Endothelial cell of umbilical vein (primary cell): ENCODE measurements at regions not wholly inside any gene's neighbourhood (a gene's known extent, or its start where the extent isn't known, plus 50 kb on each side); places are given as distances from the start of the nearest gene placed in this dataset.

ENCODE experiments used
- BruUV-seq: library from RNA; stranded (reverse); fragments of 400-500 nt; replicated peaks from 2 replicates; lab custom pipeline; 2021; lab: Mats Ljungman, UMichigan
- CTCF ChIA-PET: fragments of 300-600, 350-600 bp; sonication (Branson Sonifier 250); formaldehyde crosslinking; loops from one replicate; lab custom pipeline; 2021; ENCODE audit warnings: antibody characterized with exemption, inconsistent platforms; lab: Charles Lee
- POLR2A ChIA-PET: fragments of 300-600, 350-600 bp; sonication (Branson Sonifier 250); formaldehyde crosslinking; loops from one replicate; lab custom pipeline; 2021; ENCODE audit warnings: antibody characterized with exemption, inconsistent platforms; lab: Charles Lee
- DNase-seq: peaks from one replicate; pipeline ENCODE4 v3.0.0-alpha.2; 2011; ENCODE audit warnings: low read depth, low spot score
- FAIRE-seq: peaks from 2 replicates; lab custom pipeline; 2011; peaks lifted over from hg19 to GRCh38; lab: Jason Lieb, UNC
- H2AFZ ChIP-seq: 2 replicates; pipeline ENCODE4 v1.6.0; 2012; ENCODE audit warnings: low read depth, low read length, control low read depth, inconsistent platforms
- H3K27ac ChIP-seq: 2 replicates; pipeline ENCODE4 v1.5.1; 2011; ENCODE audit warnings: low read depth, mild to moderate bottlenecking, control low read depth, low read length, moderate library complexity; ENCODE audit not compliant: insufficient read depth
- H3K27me3 ChIP-seq, 2 experiments: 2 replicates each; pipeline versions ENCODE4 v1.6.0 to v1.6.1; 2011; ENCODE audit warnings: low read length in 2 of 2, mixed read lengths in 1 of 2; ENCODE audit not compliant: control insufficient read depth in 2 of 2, insufficient read depth in 2 of 2
- H3K36me3 ChIP-seq, 2 experiments: 2 replicates in 1 of 2; 3 replicates in 1 of 2; pipeline ENCODE4 v1.5.1; 2011; ENCODE audit warnings: low read length in 2 of 2, mild to moderate bottlenecking in 1 of 2, moderate library complexity in 1 of 2; ENCODE audit not compliant: control insufficient read depth in 2 of 2, insufficient read depth in 2 of 2; ENCODE audit errors: extremely low read depth in 1 of 2
- H3K4me1 ChIP-seq: 3 replicates; pipeline ENCODE4 v1.5.1; 2011; ENCODE audit warnings: mild to moderate bottlenecking, low read length; ENCODE audit not compliant: control insufficient read depth, insufficient read depth; ENCODE audit errors: extremely low read depth
- H3K4me2 ChIP-seq: 2 replicates; pipeline ENCODE4 v1.6.1; 2011; ENCODE audit warnings: low read length, control low read depth, mixed read lengths; ENCODE audit not compliant: insufficient read depth
- H3K4me3 ChIP-seq, 3 experiments: fragments of 200-600 bp in 1 of 3; sonication (generic), shearing (Covaris generic) in 1 of 3; replicated peaks in 1 of 3; 2 replicates each; pipeline ENCODE4 v1.5.1; 2011 to 2016; ENCODE audit warnings: control low read depth in 3 of 3, low read length in 3 of 3, mild to moderate bottlenecking in 2 of 3, inconsistent platforms in 1 of 3, low read depth in 1 of 3, moderate library complexity in 1 of 3; ENCODE audit not compliant: insufficient read depth in 1 of 3
- H3K79me2 ChIP-seq: 2 replicates; pipeline ENCODE4 v1.6.0; 2012; ENCODE audit warnings: low read length, inconsistent platforms; ENCODE audit not compliant: control insufficient read depth, insufficient read depth
- H3K9ac ChIP-seq: replicated peaks from 2 replicates; pipeline ENCODE3; 2011; ENCODE audit warnings: low read length, control low read depth; ENCODE audit not compliant: insufficient read depth; ENCODE audit errors: extremely low read depth
- H3K9me1 ChIP-seq: replicated peaks from 3 replicates; pipeline ENCODE4 v1.6.0; 2011; ENCODE audit warnings: mild to moderate bottlenecking, low read length; ENCODE audit not compliant: control insufficient read depth, insufficient read depth; ENCODE audit errors: extremely low read depth
- H3K9me3 ChIP-seq: replicated peaks from 2 replicates; pipeline ENCODE4 v1.5.1; 2012; ENCODE audit warnings: low read length, inconsistent platforms; ENCODE audit not compliant: control insufficient read depth, insufficient read depth
- H4K20me1 ChIP-seq: replicated peaks from 2 replicates; pipeline ENCODE3; 2011; ENCODE audit warnings: mild to moderate bottlenecking, low read length; ENCODE audit not compliant: control insufficient read depth, insufficient read depth; ENCODE audit errors: extremely low read depth
- EZH2 ChIP-seq: IDR thresholded peaks from 2 replicates; pipeline ENCODE4 v1.6.1; 2012; ENCODE audit warnings: borderline replicate concordance, low read depth, mild to moderate bottlenecking, moderate library complexity, low read length, inconsistent platforms; ENCODE audit not compliant: severe bottlenecking
- FOS ChIP-seq: IDR thresholded peaks from 2 replicates; pipeline ENCODE4 v1.6.1; 2011; ENCODE audit warnings: mild to moderate bottlenecking, low read length, moderate library complexity, borderline replicate concordance; ENCODE audit not compliant: insufficient read depth
- GATA2 ChIP-seq: IDR thresholded peaks from 2 replicates; pipeline ENCODE4 v1.7.0; 2011; ENCODE audit warnings: low read depth, mild to moderate bottlenecking, moderate library complexity, mixed read lengths, low read length; ENCODE audit not compliant: insufficient read length, insufficient read depth
- JUN ChIP-seq: IDR thresholded peaks from 2 replicates; pipeline ENCODE4 v1.6.1; 2011; ENCODE audit warnings: borderline replicate concordance, low read depth; ENCODE audit not compliant: insufficient read length, insufficient read depth
- MYC ChIP-seq: IDR thresholded peaks from one replicate; pipeline ENCODE4 v1.6.1; 2011; ENCODE audit warnings: mild to moderate bottlenecking, low read depth, low read length
- POLR2A ChIP-seq: IDR thresholded peaks from 2 replicates; pipeline ENCODE4 v1.6.1; 2012; ENCODE audit warnings: low read depth, mild to moderate bottlenecking, control low read depth, low read length
- POLR2AphosphoS5 ChIP-seq: IDR thresholded peaks from 2 replicates; pipeline ENCODE4 v1.6.1; 2012; ENCODE audit warnings: low read depth, mild to moderate bottlenecking, control low read depth, low read length, moderate library complexity; ENCODE audit not compliant: insufficient read depth
- dilution Hi-C: fragments of 300-500 bp; cut with MboI; formaldehyde crosslinking; loops from one replicate; pipeline ENCODE4 v1.15.0; 2019; ENCODE audit warnings: low sequenced_read_pairs; ENCODE audit not compliant: extremely low pct_ligation_motif_present
- intact Hi-C: fragments of 100-400 bp; cut with micrococcal nuclease; formaldehyde crosslinking; loops from one replicate; pipeline ENCODE4 v1.10.0; 2022
- TF ChIP-seq, protein P1 (sequence below), 2 donors: IDR thresholded peaks; 1 replicate in 1 of 2; 2 replicates in 1 of 2; pipeline ENCODE4 v1.5.1; 2011; ENCODE audit warnings: low read length in 2 of 2, mild to moderate bottlenecking in 2 of 2, moderate library complexity in 2 of 2, control low read depth in 1 of 2, inconsistent platforms in 1 of 2, low read depth in 1 of 2; ENCODE audit not compliant: insufficient read depth in 1 of 2; ENCODE audit errors: extremely low read depth in 1 of 2
- TF ChIP-seq, protein P2 (sequence below): IDR thresholded peaks from 2 replicates; pipeline ENCODE4 v1.6.1; 2011; ENCODE audit not compliant: insufficient read depth, insufficient read length

DNA sequence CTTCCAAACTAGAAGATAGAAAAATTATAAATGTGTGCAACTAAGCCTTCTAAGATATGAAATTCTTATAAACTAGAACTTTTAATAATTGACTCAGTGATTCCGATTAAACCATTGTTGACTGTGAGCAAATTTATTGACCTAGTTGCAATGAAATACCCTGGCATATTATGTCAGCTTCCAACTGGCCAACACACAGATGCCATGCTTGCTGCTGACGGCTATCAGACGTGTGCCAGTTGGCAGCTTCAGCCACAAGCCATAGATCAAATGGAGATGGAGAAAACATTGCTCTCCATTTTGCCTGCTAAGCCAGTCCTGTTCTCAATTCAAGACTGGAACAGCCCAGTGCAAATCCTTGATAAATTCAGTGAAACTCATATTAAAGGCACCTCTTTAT is 101.7 kb upstream of the HDGFL1 start:
- Histone ChIP-seq H3K27me3 (no peaks in the 10 kb centered on the region), H3K4me2 (no peak overlapping the region), H3K36me3 (no peaks in the 10 kb centered on the region), H3K4me3 (no peak overlapping the region), H3K9me3 (no peaks in the 10 kb centered on the region), H2AFZ (no peak overlapping the region), H3K79me2 (no peaks in the 10 kb centered on the region), H3K27ac (no peak overlapping the region), H4K20me1 (no peaks in the 10 kb centered on the region), H3K9me1 (no peaks in the 10 kb centered on the region), H3K4me1 (peaks cover 27% of the 10 kb centered on the region), H3K9ac (no peak overlapping the region)
- CTCF ChIA-PET, result interaction anchor here (1.4 kb wide), 1 partner anchor 13 kb away, joined by 3 read pairs; no protein-coding TSS in a partner anchor
- dilution Hi-C loops, result no loop called here
- DNase-seq (no peak), FAIRE-seq (no peak)
- intact Hi-C loops, result no loop called here
- TF ChIP-seq, protein P1, sequence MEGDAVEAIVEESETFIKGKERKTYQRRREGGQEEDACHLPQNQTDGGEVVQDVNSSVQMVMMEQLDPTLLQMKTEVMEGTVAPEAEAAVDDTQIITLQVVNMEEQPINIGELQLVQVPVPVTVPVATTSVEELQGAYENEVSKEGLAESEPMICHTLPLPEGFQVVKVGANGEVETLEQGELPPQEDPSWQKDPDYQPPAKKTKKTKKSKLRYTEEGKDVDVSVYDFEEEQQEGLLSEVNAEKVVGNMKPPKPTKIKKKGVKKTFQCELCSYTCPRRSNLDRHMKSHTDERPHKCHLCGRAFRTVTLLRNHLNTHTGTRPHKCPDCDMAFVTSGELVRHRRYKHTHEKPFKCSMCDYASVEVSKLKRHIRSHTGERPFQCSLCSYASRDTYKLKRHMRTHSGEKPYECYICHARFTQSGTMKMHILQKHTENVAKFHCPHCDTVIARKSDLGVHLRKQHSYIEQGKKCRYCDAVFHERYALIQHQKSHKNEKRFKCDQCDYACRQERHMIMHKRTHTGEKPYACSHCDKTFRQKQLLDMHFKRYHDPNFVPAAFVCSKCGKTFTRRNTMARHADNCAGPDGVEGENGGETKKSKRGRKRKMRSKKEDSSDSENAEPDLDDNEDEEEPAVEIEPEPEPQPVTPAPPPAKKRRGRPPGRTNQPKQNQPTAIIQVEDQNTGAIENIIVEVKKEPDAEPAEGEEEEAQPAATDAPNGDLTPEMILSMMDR (IDR thresholded peaks at IDR 0.05; ENCODE audit: extremely low read depth in 1 of 2, insufficient read depth in 1 of 2, low read depth in 1 of 2, low read length in 2 of 2), result no peak
- TF ChIP-seq POLR2A, result no peak
- no peak for TF ChIP-seq FOS
- TF ChIP-seq JUN, result no peak
- no peak for TF ChIP-seq EZH2
- TF ChIP-seq, protein P2, sequence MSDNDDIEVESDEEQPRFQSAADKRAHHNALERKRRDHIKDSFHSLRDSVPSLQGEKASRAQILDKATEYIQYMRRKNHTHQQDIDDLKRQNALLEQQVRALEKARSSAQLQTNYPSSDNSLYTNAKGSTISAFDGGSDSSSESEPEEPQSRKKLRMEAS, result no peak
- no peak for TF ChIP-seq GATA2
- no peak for TF ChIP-seq MYC
- TF ChIP-seq POLR2AphosphoS5, result no peak
- BruUV-seq, result no TSS peak
- POLR2A ChIA-PET, result no interaction called here
